HEK293T (cell line): ENCODE measurements at regions not wholly inside any gene's neighbourhood (a gene's known extent, or its start where the extent isn't known, plus 50 kb on each side); places are given as distances from the start of the nearest gene placed in this dataset.

Experiments
- CTCF ChIA-PET: fragments of 350-600 bp; formaldehyde crosslinking; extraction: SDS; loops from one replicate; lab custom pipeline; 2021; ENCODE audit warnings: antibody characterized with exemption, inconsistent platforms; lab: Yijun Ruan, JAX
- POLR2A ChIA-PET: fragments of 350-600 bp; formaldehyde crosslinking; extraction: SDS; loops from one replicate; lab custom pipeline; 2020; ENCODE audit warnings: antibody characterized with exemption, inconsistent platforms; lab: Yijun Ruan, JAX
- DNase-seq: peaks from one replicate; pipeline ENCODE4 v3.0.0; 2012; ENCODE audit warnings: mixed read lengths; ENCODE audit errors: extremely low spot score
- ARNT ChIP-seq: fragments of 450-650 bp; IDR thresholded peaks from 2 replicates; pipeline ENCODE4 v1.6.1; 2017; ENCODE audit warnings: mild to moderate bottlenecking
- BHLHE40 ChIP-seq: fragments of 450-650 bp; IDR thresholded peaks from 2 replicates; pipeline ENCODE4 v1.6.1; 2016; ENCODE audit warnings: mild to moderate bottlenecking, moderate library complexity, borderline replicate concordance
- CTBP1 ChIP-seq: fragments of 450-650 bp; IDR thresholded peaks from 2 replicates; pipeline ENCODE4 v1.6.1; 2016; ENCODE audit warnings: borderline replicate concordance
- ELF4 ChIP-seq: fragments of 450-650 bp; IDR thresholded peaks from 2 replicates; pipeline ENCODE4 v1.6.1; 2017; ENCODE audit warnings: antibody characterized with exemption
- FOXA1 ChIP-seq: fragments of 450-650 bp; IDR thresholded peaks from 2 replicates; pipeline ENCODE4 v1.6.1; 2016; ENCODE audit warnings: mild to moderate bottlenecking
- FOXK2 ChIP-seq: fragments of 450-650 bp; IDR thresholded peaks from 2 replicates; pipeline ENCODE4 v1.6.1; 2016; ENCODE audit warnings: mild to moderate bottlenecking
- FOXM1 ChIP-seq: fragments of 450-650 bp; IDR thresholded peaks from 2 replicates; pipeline ENCODE4 v1.6.1; 2017; ENCODE audit warnings: mild to moderate bottlenecking, borderline replicate concordance
- HDGF ChIP-seq: fragments of 450-650 bp; IDR thresholded peaks from 2 replicates; pipeline ENCODE4 v1.6.1; 2017; ENCODE audit warnings: antibody characterized with exemption, borderline replicate concordance
- L3MBTL2 ChIP-seq: fragments of 450-650 bp; conservative IDR thresholded peaks from 2 replicates; pipeline ENCODE4 v1.6.1; 2016; ENCODE audit warnings: mild to moderate bottlenecking
- LEF1 ChIP-seq: fragments of 450-650 bp; IDR thresholded peaks from 2 replicates; pipeline ENCODE4 v1.6.1; 2017; ENCODE audit warnings: mild to moderate bottlenecking, borderline replicate concordance
- NFRKB ChIP-seq: fragments of 450-650 bp; IDR thresholded peaks from 2 replicates; pipeline ENCODE4 v1.6.1; 2016; ENCODE audit warnings: mild to moderate bottlenecking, moderate library complexity
- SP1 ChIP-seq: fragments of 450-650 bp; IDR thresholded peaks from 2 replicates; pipeline ENCODE4 v1.6.1; 2017
- SUZ12 ChIP-seq: fragments of 450-650 bp; IDR thresholded peaks from 2 replicates; pipeline ENCODE4 v1.6.1; 2016; ENCODE audit warnings: mild to moderate bottlenecking
- TARDBP ChIP-seq: fragments of 450-650 bp; IDR thresholded peaks from 2 replicates; pipeline ENCODE4 v1.6.1; 2016
- ZNF384 ChIP-seq: fragments of 450-650 bp; IDR thresholded peaks from 2 replicates; pipeline ENCODE4 v1.6.1; 2016
- TF ChIP-seq, protein P1 (sequence below): fragments of 450-650 bp; IDR thresholded peaks from 2 replicates; pipeline ENCODE4 v1.6.1; 2016

DNA sequence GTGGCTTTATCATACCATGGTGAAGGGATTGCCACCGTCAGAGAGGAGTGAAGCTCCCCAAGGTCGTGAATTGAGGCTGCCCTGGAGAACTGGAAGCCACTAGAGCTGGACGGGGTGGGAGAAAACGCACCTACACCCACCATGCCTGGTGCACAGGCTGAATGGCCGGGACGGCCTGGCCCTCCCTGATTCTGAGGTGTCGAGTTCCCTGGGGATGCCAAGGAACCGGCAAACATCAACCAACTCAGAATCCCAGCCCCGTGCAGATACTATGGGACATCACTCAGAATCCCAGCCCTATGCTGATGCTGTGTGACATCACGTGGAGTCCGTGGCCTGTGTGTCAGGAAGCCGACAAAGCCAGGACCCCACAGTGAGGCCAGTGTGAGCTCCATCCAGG is 650.0 kb downstream of the BRD1 start:
- CTCF ChIA-PET, result no interaction called here
- POLR2A ChIA-PET, result no interaction called here

DNA sequence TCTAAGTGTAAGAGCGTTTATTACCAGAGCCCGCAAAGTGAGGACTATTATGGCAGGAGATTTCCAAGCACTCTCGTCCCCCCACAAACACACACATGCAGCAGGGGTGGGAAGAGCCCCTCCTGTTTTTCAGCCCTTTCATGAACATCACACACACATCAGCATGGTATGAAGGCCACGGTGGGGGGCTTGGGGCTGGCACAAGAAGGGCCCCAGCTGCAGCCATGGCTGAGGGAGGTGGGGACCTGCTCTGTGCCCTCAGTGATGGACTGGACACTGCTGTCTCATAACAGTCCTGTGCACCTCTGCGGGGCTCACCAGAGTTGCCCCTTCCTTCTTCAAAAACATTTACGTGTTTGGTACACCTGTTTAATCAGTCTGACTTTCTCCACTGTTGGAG is 650.7 kb downstream of the BRD1 start:
- no peak for DNase-seq
- POLR2A ChIA-PET, result no interaction called here
- CTCF ChIA-PET, result no interaction called here
- TF ChIP-seq HDGF, result no peak
- TF ChIP-seq SP1, result no peak
- TF ChIP-seq NFRKB, result no peak

More for the DNA sequence above, 650.0 kb downstream of the BRD1 start:
- TF ChIP-seq HDGF (no peak), ELF4 (no peak), FOXM1 (no peak), LEF1 (no peak), FOXA1 (no peak), SP1 (no peak), L3MBTL2 (no peak)
- no peak for DNase-seq

DNA sequence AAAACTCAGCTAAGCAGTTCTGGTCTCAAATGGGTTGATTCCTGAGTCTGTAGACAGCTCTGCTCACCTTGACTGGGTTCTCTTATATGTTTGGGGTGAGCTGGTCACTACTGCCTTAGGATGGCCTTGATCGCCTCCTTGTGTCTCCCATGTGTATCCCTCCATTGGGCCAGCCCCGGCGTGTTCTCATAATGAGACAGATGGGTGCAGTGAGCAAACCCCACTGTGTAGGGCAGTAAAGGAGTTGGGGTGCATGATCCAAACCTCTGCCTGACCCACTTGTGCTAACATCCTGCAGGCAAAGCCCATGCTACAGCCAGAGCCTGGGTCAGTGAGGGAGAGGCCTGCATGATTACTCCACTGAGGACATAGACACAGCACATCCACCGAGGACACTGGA is 657.6 kb downstream of the BRD1 start:
- no peak for DNase-seq
- TF ChIP-seq BHLHE40 (no peak), TARDBP (no peak), FOXA1 (no peak), LEF1 (no peak), SUZ12 (no peak), FOXK2 (no peak), ZNF384 (no peak), SP1 (no peak), ELF4 (no peak), L3MBTL2 (no peak), CTBP1 (no peak), ARNT (no peak), HDGF (no peak), FOXM1 (no peak), NFRKB (no peak)
- TF ChIP-seq, protein P1, sequence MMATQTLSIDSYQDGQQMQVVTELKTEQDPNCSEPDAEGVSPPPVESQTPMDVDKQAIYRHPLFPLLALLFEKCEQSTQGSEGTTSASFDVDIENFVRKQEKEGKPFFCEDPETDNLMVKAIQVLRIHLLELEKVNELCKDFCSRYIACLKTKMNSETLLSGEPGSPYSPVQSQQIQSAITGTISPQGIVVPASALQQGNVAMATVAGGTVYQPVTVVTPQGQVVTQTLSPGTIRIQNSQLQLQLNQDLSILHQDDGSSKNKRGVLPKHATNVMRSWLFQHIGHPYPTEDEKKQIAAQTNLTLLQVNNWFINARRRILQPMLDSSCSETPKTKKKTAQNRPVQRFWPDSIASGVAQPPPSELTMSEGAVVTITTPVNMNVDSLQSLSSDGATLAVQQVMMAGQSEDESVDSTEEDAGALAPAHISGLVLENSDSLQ, result no peak
- POLR2A ChIA-PET, result no interaction called here
- CTCF ChIA-PET, result no interaction called here

DNA sequence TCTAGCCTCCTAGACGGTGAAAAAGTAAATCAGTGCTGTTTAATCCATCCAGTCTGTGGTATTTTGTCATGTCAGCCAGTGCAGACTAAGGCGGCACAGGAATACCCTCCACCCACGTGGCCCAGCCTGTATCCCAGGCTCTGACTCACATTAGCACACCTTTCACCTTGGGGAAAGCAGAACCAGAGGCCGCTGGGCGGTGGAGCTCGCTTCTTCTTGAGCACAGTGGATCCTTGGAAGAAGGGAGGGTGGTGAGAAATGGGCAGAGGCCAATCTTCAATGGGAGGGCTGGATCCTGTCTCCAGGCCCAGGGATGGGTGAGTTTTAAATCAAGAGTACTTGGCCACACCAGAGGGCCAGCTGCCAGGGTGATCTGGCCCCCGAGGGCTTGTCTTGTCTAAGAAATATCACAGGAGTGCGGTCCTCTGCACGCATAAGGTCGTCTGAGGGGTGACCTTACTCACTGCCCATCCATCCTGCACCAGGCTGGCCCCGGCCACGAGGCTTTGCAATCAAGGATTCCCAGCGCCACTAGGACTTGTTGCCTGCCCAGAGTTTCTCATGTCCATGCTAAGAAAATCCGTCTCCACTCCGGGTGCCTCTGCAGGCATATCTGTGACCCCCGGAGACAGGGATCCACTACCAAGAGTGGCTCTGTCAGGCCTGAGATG is 658.5 kb downstream of the BRD1 start:
- no peak for DNase-seq
- CTCF ChIA-PET, result no interaction called here
- POLR2A ChIA-PET, result no interaction called here
- TF ChIP-seq BHLHE40, result no peak
- TF ChIP-seq FOXA1, result no peak
- TF ChIP-seq ARNT, result no peak
- TF ChIP-seq SUZ12, result no peak
- TF ChIP-seq SP1, result no peak
- TF ChIP-seq NFRKB, result no peak
- no peak for TF ChIP-seq FOXM1
- no peak for TF ChIP-seq L3MBTL2
- TF ChIP-seq TARDBP, result no peak
- TF ChIP-seq ELF4, result no peak
- no peak for TF ChIP-seq CTBP1
- no peak for TF ChIP-seq FOXK2
- TF ChIP-seq, protein P1, result no peak
- TF ChIP-seq ZNF384, result no peak
- no peak for TF ChIP-seq HDGF
- no peak for TF ChIP-seq LEF1

DNA sequence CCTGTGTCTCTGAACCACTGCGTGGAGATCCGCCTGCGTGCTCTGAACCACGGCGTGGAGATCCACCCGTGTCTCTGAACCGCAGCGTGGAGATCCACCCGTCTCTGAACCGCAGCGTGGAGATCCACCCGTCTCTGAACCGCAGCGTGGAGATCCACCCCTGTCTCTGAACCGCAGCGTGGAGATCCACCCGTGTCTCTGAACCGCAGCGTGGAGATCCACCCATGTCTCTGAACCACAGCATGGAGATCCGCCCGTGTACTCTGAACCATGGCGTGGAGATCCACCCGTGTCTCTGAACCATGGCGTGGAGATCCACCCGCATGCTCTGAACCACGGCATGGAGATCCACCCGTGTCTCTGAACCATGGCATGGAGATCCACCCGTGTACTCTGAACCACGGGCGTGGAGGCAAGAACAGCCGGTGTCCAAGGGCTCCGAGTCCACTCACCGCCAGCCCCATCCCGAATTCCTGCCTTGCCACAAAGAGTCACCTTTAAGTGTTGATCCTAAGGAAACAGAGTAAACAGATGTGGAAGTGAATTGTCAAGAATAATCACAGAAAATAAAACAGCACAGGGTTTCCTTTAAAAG is 659.4 kb downstream of the BRD1 start:
- ChIA-PET CTCF (no interaction called here), POLR2A (no interaction called here)
- TF ChIP-seq FOXM1, result no peak
- TF ChIP-seq L3MBTL2, result no peak
- DNase-seq, result no peak

DNA sequence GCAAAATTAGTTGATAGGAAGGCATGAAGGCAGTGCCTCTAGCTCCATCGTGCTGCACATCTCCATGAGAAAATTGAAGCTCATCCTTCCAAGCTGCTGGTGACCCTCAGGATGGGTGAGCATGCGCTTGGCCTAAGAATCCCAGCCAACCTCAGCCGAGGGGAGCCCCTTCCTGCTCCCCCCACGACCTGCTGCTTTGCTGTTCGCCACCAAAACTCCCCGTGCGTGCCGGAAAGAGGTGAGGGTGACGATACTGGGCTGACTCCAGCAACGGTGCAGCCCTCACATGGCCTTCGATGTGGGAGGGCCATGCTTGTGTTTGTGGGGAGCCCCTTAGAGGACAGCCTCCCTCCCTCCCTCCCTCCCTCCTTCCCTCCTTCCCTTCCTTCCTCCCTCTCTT is 660.9 kb downstream of the BRD1 start:
- CTCF ChIA-PET, result no interaction called here
- POLR2A ChIA-PET, result no interaction called here
- no peak for DNase-seq
- no peak for TF ChIP-seq L3MBTL2
- no peak for TF ChIP-seq TARDBP
- no peak for TF ChIP-seq FOXA1
- TF ChIP-seq LEF1, result no peak
- no peak for TF ChIP-seq CTBP1
- TF ChIP-seq NFRKB, result no peak
- no peak for TF ChIP-seq FOXM1

DNA sequence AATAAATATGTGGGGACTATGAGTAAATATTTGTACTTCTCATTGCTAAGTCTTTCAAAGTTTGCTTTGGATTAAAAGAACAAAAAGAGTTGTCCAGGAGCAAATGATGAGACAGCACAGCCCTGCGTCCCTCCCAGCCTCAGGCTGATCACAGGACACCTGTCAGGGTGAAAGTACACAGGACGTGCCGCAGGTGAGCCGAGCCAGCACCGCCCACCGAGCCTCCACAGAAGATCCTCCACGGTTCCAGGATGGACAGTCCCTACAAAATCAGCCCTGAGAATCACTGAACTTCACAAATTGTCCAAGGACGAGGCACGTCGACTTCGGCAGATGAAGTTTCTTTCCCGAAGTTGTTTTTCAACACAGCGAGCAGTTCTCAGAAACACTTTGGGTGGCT is 661.5 kb downstream of the BRD1 start:
- DNase-seq, result no peak
- POLR2A ChIA-PET, result no interaction called here
- TF ChIP-seq FOXK2 (no peak), FOXA1 (no peak), HDGF (no peak), ELF4 (no peak), SP1 (no peak), L3MBTL2 (no peak), SUZ12 (no peak), ARNT (no peak), LEF1 (no peak)
- CTCF ChIA-PET, result no interaction called here
